GM03348 (cell line): ENCODE measurements at regions not wholly inside any gene's neighbourhood (a gene's known extent, or its start where the extent isn't known, plus 50 kb on each side); places are given as distances from the start of the nearest gene placed in this dataset.
"Not testable (repeated sequence)": the region's sequence is repeated elsewhere in the genome, so short reads cannot be mapped to it uniquely, and the experiment has no call there.

ENCODE experiments used
- DNase-seq: peaks from one replicate; pipeline ENCODE4 v3.0.0; 2012; ENCODE audit warnings: low spot score

DNA sequence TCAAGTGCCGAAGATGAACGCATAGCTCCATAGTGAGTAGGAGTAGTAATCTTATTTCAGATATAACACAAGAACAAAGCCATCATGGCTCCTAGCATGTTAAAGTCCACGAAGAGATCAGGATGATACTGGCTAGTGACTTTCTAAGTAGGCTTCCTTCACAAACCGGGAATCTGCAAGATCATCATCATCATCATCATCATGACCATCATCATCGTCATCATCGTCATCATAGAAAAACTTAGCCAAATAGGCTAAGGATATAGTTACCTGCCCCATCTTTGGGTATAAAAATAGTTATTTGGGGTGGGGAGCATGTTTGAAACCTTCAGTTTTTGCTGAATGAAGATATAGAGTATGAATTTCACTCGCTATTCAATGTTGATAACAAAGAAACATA lies 57.9 kb downstream of the PYDC2 start:
- no peak for DNase-seq

DNA sequence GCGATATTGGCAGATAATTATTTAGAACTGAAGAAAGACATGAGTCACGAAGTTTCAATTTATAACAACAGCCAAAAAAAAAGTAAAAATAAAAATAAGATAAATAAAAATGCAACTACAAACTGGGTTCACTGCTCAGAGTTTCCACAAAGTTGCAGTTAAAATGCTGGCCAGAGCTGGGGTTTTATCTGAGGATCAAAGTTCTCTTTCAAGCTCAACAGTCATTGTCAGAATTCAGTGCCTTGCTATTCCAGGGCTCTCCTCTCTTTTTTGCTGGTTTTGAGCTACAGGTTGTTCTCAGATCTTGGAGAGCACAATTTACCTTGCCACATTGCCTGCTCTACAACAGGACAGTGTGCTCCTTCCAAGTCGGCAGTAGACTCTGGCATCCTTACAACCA lies 60.1 kb downstream of the PYDC2 start:
- DNase-seq = no peak

- no peak for DNase-seq
Observed at GRCh38 chr3:191523148-191523547, 62.2 kb downstream of the PYDC2 start.

- DNase-seq = no peak
Observed at GRCh38 chr3:191528589-191528988, 67.6 kb downstream of the PYDC2 start.

- DNase-seq = no peak
Observed at GRCh38 chr3:191529992-191530391, 69.0 kb downstream of the PYDC2 start.

DNA sequence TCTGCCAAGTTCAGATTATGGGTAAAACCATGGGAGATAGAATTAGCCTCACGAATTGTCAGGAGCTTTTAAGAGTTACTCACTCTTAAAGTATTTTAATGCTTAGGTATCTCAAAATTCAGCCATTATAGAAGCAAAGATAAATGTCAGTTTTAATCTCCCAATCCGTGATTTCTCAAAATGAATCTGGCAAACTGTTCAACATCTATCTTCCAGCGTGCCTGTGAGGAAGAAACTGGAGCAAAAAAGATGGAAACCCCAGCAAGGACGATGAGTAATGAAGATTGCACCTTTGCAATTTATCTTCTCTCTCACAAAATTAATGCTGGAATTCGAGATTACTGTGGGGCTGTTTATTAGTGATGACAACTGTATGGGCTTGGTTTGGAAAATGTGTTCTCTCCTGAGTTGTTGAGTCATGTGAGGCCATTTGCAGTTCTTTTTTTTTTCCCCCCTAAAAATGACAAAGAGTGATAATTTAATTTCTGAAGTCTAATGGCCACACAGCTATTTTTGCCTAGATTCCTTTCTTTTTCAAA lies 70.5 kb downstream of the PYDC2 start:
- no peak for DNase-seq

GRCh38 chr3:191543018-191543417 lies 82.1 kb downstream of the PYDC2 start:
- no peak for DNase-seq

DNA sequence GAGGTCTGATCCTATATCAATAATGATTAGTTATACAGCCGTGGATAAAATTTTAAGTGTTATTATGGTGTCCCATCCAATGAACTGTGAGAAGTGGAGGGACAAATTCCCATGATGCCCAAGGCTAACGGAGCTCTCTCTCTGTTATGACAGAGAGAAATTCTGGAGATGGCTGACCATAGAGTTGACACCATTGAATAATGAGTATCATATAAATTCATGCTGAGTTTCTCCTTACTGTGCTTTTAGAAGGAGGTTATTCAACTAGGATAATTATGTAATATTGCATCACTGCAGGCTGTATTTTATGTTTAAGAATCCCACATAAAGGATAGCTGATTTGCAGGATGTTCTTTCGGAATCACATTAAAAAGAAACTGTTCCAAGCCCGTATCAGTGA lies 82.9 kb downstream of the PYDC2 start:
- DNase-seq = no peak

DNA sequence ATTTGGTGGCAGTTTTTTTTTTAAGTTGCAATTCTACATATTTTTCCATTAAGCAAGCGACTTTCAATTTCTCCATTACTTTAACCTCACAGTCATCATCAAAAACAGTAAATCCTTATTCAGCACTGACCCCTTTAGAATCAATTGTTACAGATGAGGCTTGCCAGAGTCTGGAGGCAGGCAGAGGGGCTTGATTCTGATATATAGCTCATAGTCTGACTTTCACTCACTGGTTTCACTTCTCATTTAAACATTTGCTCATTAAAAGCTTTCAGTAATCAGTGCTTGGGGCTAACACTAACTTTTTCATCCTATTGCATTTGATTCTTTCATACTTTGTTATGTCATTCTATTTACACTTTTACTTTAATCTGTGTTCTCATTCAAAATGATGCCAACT lies 88.4 kb downstream of the PYDC2 start:
- DNase-seq = no peak

DNA sequence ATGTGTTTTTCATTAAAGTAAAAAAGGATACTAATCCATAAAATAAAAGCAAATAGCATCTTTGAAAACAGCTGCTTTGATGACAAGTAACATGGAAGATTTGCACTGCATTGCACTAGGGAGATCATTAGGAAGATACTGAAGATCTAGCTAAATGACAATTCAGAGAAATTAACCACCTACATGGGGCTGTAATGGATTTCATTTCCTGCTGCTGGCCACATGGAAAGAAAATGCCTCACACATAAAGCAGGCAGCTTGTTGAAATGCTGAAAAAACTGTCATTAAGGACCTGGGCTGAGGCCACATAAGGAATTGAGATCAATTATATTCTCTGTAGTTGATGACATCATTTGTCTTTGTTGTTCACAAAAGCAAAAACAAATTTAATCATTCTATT lies 94.1 kb downstream of the PYDC2 start:
- no peak for DNase-seq

GRCh38 chr3:191557322-191557721 lies 96.4 kb downstream of the PYDC2 start:
- no peak for DNase-seq

DNA sequence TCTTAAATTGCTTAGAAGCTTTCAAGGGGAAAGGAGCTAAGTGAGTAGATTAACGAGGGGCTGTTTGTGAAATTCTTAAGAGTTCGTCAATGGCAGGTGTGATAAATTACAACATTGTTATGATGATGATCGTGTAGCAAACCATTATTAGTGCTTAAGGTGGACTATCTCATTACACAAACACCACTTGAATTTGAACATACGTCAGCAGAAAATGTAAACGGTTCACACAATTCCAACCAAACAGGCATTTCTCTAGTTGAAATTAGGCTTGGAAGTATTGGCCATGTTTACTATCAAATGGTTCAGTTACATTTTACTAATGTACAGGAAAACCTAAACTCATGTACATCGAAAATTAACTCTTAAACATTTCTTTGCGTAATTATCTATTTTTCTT lies 102.8 kb downstream of the PYDC2 start:
- DNase-seq = no peak

DNA sequence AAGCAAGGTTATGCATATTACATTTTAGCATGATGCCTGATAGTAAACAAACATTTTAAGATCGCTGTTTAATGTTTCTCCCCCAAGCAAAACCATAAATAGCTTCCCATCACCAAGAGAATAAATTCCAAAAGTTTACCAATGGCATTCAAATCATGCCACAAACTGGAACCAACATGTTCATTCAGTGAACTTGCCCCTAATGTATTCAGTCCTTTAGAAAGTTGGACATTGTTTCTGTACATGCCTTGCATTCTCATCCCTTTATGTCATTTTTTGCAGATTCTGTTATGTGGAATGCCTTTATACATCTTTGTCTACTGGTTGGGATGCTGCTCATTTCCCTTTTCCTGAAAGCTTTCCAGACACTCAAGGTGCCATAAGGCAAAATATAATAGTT lies 105.5 kb downstream of the PYDC2 start:
- no peak for DNase-seq

DNA sequence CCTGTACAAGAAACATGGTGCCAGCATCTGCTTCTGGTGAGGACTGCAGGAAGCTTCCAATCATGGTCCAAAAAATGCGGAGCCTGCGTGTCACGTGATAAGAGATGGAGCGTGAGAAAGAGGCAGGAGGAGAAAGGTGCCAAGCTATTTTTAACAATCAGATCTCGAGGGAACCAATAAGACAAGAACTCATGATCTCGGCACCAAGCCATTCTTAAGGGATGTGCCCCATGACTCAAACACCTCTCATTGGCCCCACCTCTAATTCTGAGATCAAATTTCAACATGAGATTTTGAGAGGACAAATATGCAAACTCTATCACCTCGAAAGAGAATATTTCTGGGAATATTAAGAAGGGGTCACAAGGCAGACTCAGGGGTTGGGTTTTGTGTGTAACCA lies 107.2 kb downstream of the PYDC2 start:
- no peak for DNase-seq

- DNase-seq = no peak
Observed at GRCh38 chr3:191592105-191592504, 131.1 kb downstream of the PYDC2 start.

DNA sequence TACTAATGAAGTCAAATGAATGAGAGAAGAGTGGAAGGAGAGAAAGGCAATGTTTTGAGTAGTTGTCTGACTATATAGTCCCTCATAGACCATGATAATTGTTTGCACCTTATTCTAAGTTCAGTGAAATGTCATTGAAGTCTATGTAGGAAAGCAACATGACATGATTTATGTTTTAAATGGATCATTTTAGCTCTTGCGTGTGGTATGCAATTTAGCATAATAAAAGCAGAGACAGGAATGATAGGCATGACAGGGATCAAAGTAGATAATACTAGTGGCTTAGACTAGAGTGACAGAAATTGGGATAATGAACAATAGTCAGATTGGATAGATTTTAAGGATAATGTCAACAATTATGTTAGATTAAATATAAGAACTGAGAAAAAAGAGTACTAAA lies 132.5 kb downstream of the PYDC2 start:
- DNase-seq = no peak

DNA sequence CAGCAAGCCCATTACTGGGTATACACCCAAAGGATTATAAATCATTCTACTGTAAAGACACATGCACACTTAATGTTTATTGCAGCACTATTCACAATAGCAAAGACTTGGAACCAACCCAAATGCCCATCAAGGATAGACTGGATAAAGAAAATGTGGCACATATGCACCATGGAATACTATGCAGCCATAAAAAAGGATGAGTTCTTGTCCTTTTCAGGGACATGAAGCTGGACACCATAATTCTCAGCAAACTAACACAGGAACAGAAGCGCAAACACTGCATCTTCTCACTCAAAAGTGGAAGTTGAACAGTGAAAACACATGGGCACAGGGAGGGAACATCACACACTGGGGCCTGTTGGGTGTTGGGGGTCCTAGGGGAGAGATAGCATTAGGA lies 154.5 kb downstream of the PYDC2 start:
- not testable (repeated sequence) for DNase-seq

DNA sequence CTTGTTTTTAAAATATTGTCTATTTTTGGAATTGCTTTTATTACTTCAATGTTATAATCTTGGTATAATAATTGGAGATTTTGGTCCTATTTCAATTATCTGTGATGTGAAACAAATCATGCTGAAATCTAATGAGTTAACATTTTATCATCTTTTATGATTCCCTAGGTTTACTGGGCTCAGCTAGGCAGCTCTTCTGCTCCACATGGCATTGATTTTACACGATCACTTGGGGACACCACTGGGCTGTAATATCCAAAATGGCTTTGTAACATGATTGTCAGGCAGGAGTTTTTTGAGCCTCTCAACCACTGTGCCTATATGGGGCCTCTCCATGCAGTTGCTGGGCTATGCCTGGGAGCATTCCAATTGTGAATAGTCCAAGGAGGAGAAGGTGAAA lies 163.3 kb downstream of the PYDC2 start:
- DNase-seq = no peak

- no peak for DNase-seq
Observed at GRCh38 chr3:191627064-191627463, 166.1 kb downstream of the PYDC2 start.

- no peak for DNase-seq
Observed at GRCh38 chr3:191628571-191628970, 167.6 kb downstream of the PYDC2 start.

DNA sequence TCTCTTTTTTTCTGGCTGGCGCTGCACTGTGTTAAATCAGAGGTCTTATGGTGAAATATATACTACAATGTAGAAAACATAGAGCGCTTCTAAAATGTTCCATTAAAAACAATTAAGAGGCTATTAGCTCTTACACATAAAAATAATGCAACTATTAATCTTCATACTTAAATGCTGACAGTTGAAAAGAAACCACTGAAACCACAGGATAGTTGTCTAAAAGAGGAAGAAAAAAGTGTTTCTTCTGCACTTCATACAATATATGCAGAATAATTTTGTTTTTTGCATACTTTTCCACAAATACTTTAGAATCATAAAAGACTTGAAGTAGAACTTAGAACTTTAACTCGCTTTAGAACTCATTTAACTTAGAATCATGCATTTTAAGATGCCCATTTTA lies 170.5 kb downstream of the PYDC2 start:
- no peak for DNase-seq

DNA sequence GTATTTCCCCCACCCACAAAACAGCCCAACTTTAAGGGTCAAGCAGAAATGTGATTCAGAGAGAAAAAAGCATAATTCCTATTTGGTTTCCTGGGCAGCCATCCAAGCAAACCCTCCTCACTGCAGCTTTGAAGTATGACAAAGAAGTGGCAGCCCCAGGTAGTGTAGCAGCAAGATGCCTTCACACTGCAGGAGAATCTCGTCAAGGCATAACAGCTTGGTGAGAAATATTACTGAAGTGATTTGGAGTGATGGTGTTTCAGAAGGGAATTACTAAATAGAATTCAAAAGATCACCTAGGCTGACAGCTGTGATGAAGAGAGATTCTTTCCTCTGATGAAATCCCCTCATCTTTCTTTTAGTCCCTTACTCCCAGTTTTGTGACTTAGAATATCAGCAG lies 173.9 kb downstream of the PYDC2 start:
- DNase-seq = no peak

DNA sequence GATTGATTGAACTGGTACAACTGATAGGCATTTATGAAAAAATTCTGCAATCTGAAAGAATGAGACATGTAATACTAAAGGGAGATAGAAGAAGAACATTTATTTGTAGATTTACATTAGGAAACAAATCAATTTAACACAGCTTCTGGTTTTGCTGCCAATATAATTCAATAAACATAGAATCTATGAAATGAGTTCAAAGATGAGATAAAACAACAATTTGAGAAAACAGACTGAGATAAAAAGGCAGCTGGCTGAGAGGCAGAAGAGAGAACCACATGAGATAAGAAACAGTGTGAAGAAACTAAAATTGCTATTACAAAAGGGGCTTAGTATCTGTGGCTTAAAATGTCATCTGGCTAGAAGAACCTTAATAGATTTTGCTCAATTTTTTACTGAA lies 176.6 kb downstream of the PYDC2 start:
- DNase-seq = no peak

DNA sequence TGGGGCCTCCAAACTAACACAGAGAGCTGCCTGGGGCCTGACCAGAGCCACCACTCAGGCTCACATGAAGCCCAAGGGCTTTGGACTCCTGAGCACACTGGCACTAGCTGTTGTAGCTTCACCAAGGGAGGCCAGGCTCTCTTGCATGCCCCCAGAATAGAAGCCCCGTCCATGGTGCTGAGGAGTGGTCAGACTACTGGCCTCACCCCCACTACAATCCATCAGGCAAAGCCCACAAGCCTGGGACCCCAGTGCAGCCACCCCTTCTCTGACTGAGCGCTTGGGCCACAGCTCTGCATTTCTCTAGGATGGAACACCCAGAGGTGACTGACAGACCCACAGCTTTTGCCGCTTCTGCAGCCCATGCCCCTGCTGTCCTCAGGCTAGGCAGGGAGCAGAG lies 180.8 kb downstream of the PYDC2 start:
- DNase-seq = no peak

GRCh38 chr3:191644291-191644690 lies 183.3 kb downstream of the PYDC2 start:
- no peak for DNase-seq
